OCI-LY7 (cell line): ENCODE measurements at regions not wholly inside any gene's neighbourhood (a gene's known extent, or its start where the extent isn't known, plus 50 kb on each side); places are given as distances from the start of the nearest gene placed in this dataset.

ENCODE experiments used
- BruUV-seq: library from RNA; stranded (reverse); fragments of 400-500 nt; replicated peaks from 2 replicates; lab custom pipeline; 2021; lab: Mats Ljungman, UMichigan
- CTCF ChIA-PET: fragments of 300-600 bp; sonication (Branson Sonifier 250); formaldehyde crosslinking; loops from one replicate; lab custom pipeline; 2022; ENCODE audit warnings: antibody characterized with exemption; ENCODE audit not compliant: unreplicated experiment; lab: Charles Lee
- POLR2A ChIA-PET: fragments of 300-600 bp; sonication (Branson Sonifier 250); formaldehyde crosslinking; loops from one replicate; lab custom pipeline; 2022; ENCODE audit warnings: antibody characterized with exemption; lab: Charles Lee
- DNase-seq: peaks from one replicate; pipeline ENCODE4 v3.0.0-alpha.2; 2015; ENCODE audit warnings: low spot score
- H2AFZ ChIP-seq: fragments of 200-600 bp; sonication (generic), shearing (Covaris generic); 2 replicates; pipeline ENCODE4 v1.6.1; 2014; ENCODE audit warnings: mild to moderate bottlenecking, antibody characterized with exemption, low read length, moderate library complexity
- H3K27ac ChIP-seq: fragments of 200-600 bp; sonication (generic); 2 replicates; pipeline ENCODE4 v1.5.1; 2014; ENCODE audit warnings: mixed run types, low read depth, mild to moderate bottlenecking, moderate library complexity, low read length, inconsistent platforms; ENCODE audit not compliant: poor library complexity, severe bottlenecking
- H3K36me3 ChIP-seq: fragments of 200-600 bp; sonication (generic); 2 replicates; pipeline ENCODE4 v1.6.1; 2014; ENCODE audit warnings: mild to moderate bottlenecking, antibody characterized with exemption, low read length, moderate library complexity, mixed read lengths; ENCODE audit not compliant: insufficient read depth
- H3K4me1 ChIP-seq: fragments of 200-600 bp; sonication (generic); 2 replicates; pipeline ENCODE4 v1.5.1; 2014; ENCODE audit warnings: mild to moderate bottlenecking, low read length; ENCODE audit not compliant: insufficient read depth, poor library complexity, severe bottlenecking
- H3K4me2 ChIP-seq: fragments of 200-600 bp; sonication (generic); 2 replicates; pipeline ENCODE4 v1.6.1; 2014; ENCODE audit warnings: mild to moderate bottlenecking, low read length
- H3K4me3 ChIP-seq: fragments of 200-600 bp; sonication (generic); 2 replicates; pipeline ENCODE4 v1.5.1; 2014; ENCODE audit warnings: mild to moderate bottlenecking, low read depth, low read length; ENCODE audit not compliant: poor library complexity, severe bottlenecking
- H3K79me2 ChIP-seq: fragments of 200-600 bp; sonication (generic); 2 replicates; pipeline ENCODE4 v1.6.1; 2016; ENCODE audit warnings: low read depth, mild to moderate bottlenecking, low read length, moderate library complexity, mixed read lengths; ENCODE audit not compliant: insufficient read depth
- H3K9me2 ChIP-seq: fragments of 200-600 bp; sonication (generic); 2 replicates; pipeline ENCODE4 v1.6.1; 2016; ENCODE audit warnings: mild to moderate bottlenecking, low read length, mixed read lengths; ENCODE audit not compliant: insufficient read depth
- H3K9me3 ChIP-seq: fragments of 200-600 bp; sonication (generic); 2 replicates; pipeline ENCODE4 v1.6.1; 2014; ENCODE audit warnings: mild to moderate bottlenecking, mixed run types, low read length, mixed read lengths
- H4K20me1 ChIP-seq: fragments of 200-600 bp; sonication (generic); 2 replicates; pipeline ENCODE4 v1.6.1; 2014; ENCODE audit warnings: mild to moderate bottlenecking, antibody characterized with exemption, low read length, moderate library complexity, mixed read lengths; ENCODE audit not compliant: insufficient read depth
- EZH2phosphoT487 ChIP-seq: fragments of 200-600 bp; sonication (generic); IDR thresholded peaks from 2 replicates; pipeline ENCODE4 v1.6.1; 2018; ENCODE audit warnings: low read depth, borderline replicate concordance, mild to moderate bottlenecking, mixed run types, antibody characterized with exemption, low read length, moderate library complexity, mixed read lengths
- intact Hi-C: fragments of 100-400 bp; cut with micrococcal nuclease; formaldehyde crosslinking; loops from one replicate; pipeline ENCODE4 v1.10.0; 2022; ENCODE audit not compliant: unreplicated experiment
- TF ChIP-seq, protein P1 (sequence below): fragments of 200-600 bp; sonication (generic); conservative IDR thresholded peaks from 2 replicates; pipeline ENCODE4 v1.5.1; 2014; ENCODE audit warnings: mild to moderate bottlenecking, antibody characterized with exemption, low read length, moderate library complexity, mixed read lengths

GRCh38 chr1:164937291-164937690, 378.3 kb downstream of the PBX1 start:
- BruUV-seq = no TSS peak

DNA sequence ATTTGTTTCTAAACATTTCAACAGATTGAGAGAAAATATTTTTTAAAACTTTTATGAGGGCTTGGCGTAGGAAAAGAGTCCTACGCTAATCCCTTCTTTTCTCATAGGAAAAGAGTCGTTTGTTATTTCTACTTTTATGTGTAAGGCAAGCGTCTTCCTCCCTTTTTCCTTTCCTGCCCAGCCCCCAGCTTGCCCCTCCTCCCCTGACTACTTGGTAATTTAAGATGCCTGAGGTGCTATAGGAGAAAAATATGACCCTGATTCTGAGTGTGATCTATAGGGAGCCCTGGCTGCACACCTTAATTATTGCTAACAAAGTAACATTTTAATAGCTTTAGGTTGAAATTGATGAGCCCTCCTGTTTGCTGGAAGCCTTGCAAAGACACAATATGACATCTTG, 373.6 kb downstream of the PBX1 start:
- no peak overlapping the region for H3K27ac ChIP-seq
- H3K9me2 ChIP-seq = no peaks in the 10 kb centered on the region
- H3K79me2 ChIP-seq = no peaks in the 10 kb centered on the region
- ChIA-PET POLR2A (no interaction called here), CTCF (no interaction called here)
- BruUV-seq = no TSS peak
- TF ChIP-seq, protein P1, sequence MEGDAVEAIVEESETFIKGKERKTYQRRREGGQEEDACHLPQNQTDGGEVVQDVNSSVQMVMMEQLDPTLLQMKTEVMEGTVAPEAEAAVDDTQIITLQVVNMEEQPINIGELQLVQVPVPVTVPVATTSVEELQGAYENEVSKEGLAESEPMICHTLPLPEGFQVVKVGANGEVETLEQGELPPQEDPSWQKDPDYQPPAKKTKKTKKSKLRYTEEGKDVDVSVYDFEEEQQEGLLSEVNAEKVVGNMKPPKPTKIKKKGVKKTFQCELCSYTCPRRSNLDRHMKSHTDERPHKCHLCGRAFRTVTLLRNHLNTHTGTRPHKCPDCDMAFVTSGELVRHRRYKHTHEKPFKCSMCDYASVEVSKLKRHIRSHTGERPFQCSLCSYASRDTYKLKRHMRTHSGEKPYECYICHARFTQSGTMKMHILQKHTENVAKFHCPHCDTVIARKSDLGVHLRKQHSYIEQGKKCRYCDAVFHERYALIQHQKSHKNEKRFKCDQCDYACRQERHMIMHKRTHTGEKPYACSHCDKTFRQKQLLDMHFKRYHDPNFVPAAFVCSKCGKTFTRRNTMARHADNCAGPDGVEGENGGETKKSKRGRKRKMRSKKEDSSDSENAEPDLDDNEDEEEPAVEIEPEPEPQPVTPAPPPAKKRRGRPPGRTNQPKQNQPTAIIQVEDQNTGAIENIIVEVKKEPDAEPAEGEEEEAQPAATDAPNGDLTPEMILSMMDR = no peak
- no peak for TF ChIP-seq EZH2phosphoT487
- H4K20me1 ChIP-seq = no peaks in the 10 kb centered on the region
- H2AFZ ChIP-seq = no peak overlapping the region
- H3K4me1 ChIP-seq = no peaks in the 10 kb centered on the region
- no peaks in the 10 kb centered on the region for H3K9me3 ChIP-seq
- intact Hi-C loops = no loop called here
- DNase-seq = no peak
- no peaks in the 10 kb centered on the region for H3K36me3 ChIP-seq
- no peak overlapping the region for H3K4me3 ChIP-seq
- H3K4me2 ChIP-seq = no peak overlapping the region

More at GRCh38 chr1:164937291-164937690, 378.3 kb downstream of the PBX1 start:
- Histone ChIP-seq H3K9me3 (no peaks in the 10 kb centered on the region), H3K9me2 (no peaks in the 10 kb centered on the region), H3K36me3 (no peaks in the 10 kb centered on the region), H3K4me1 (no peaks in the 10 kb centered on the region), H3K4me2 (no peak overlapping the region), H2AFZ (no peak overlapping the region), H3K4me3 (no peak overlapping the region), H3K27ac (no peak overlapping the region), H4K20me1 (no peaks in the 10 kb centered on the region), H3K79me2 (no peaks in the 10 kb centered on the region)
- no peak for TF ChIP-seq EZH2phosphoT487
- TF ChIP-seq, protein P1 = no peak
- no peak for DNase-seq
- intact Hi-C loops = no loop called here
- ChIA-PET POLR2A (no interaction called here), CTCF (no interaction called here)

DNA sequence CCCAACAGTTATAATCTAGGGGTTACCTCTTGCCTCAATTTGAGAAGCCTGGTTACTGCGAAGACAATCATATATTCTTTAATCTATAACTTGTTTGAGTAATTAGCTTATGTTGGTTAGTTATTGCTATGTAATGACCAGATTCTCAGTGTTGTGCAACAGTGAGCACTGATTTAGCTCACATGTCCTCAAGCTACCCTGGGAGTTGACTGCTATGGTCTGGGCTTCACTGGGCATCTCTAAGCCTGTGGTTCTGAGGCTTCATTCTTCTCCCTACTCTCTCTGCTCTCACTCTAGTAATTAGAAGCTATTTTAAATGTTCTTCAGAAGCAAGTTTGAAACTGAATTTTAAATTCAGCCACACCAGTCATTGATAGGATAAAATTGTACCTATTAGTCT, 371.8 kb downstream of the PBX1 start:
- no TSS peak for BruUV-seq
- POLR2A ChIA-PET = no interaction called here
- Histone ChIP-seq H4K20me1 (no peaks in the 10 kb centered on the region), H3K4me1 (no peaks in the 10 kb centered on the region), H3K79me2 (no peaks in the 10 kb centered on the region), H3K9me2 (no peaks in the 10 kb centered on the region), H3K4me3 (no peak overlapping the region), H3K36me3 (no peaks in the 10 kb centered on the region), H3K27ac (no peak overlapping the region), H3K4me2 (no peak overlapping the region), H3K9me3 (no peaks in the 10 kb centered on the region), H2AFZ (no peak overlapping the region)
- DNase-seq = no peak
- intact Hi-C loops = no loop called here
- no peak for TF ChIP-seq EZH2phosphoT487
- TF ChIP-seq, protein P1 = no peak
- CTCF ChIA-PET = no interaction called here
